ENCODE measurements at regions not wholly inside any gene's neighbourhood (a gene's known extent, or its start where the extent isn't known, plus 50 kb on each side); places are given as distances from the start of the nearest gene placed in this dataset.
"Not testable (repeated sequence)": the region's sequence is repeated elsewhere in the genome, so short reads cannot be mapped to it uniquely, and the experiment has no call there.

GRCh38 chr1:191074881-191075280 lies 597.2 kb upstream of the BRINP3 start:
- H3K36me3 ChIP-seq: no peaks in the 10 kb centered on the region
- no peaks in the 10 kb centered on the region for H3K4me1 ChIP-seq
- H3K9me3 ChIP-seq: peaks cover 0 to 4% (median 0%) of the 10 kb centered on the region in 4 donors
- H3K4me3 ChIP-seq: no peak overlapping the region
- DNase-seq (ENCODE audit: extremely low spot score): no peak
- H3K27ac ChIP-seq (replicated peaks in 1 of 4): no peak overlapping the region
- intact Hi-C loops (cut with DNase I): no loop called here
- no peak for TF ChIP-seq CTCF (IDR thresholded peaks at IDR 0.05)
- TF ChIP-seq EP300 (IDR thresholded peaks at IDR 0.05): no peak
- no peak for TF ChIP-seq POLR2A (IDR thresholded peaks at IDR 0.05; ENCODE audit: low read depth)
- TF ChIP-seq POLR2AphosphoS5 (IDR thresholded peaks at IDR 0.05): no peak
- no peaks in the 10 kb centered on the region for H3K27me3 ChIP-seq

- H3K27ac ChIP-seq (replicated peaks in 1 of 4); intact Hi-C loops (cut with DNase I); H3K9me3 ChIP-seq; H3K4me3 ChIP-seq; H3K4me1 ChIP-seq; DNase-seq (ENCODE audit: extremely low spot score); H3K27me3 ChIP-seq; H3K36me3 ChIP-seq: not testable (repeated sequence)
- 87% methylated on average over 2 of the region's 2 CpGs for WGBS
These were observed 605.4 kb upstream of the BRINP3 start for GRCh38 chr1:191083090-191083489.

- Histone ChIP-seq H3K9me3 (no peaks in the 10 kb centered on the region), H3K4me3 (no peak overlapping the region), H3K36me3 (no peaks in the 10 kb centered on the region), H3K4me1 (no peaks in the 10 kb centered on the region), H3K27me3 (no peaks in the 10 kb centered on the region), H3K27ac (replicated peaks in 1 of 4) (no peak overlapping the region)
- DNase-seq (ENCODE audit: extremely low spot score): no peak
- intact Hi-C loops (cut with DNase I): no loop called here
- TF ChIP-seq POLR2A (IDR thresholded peaks at IDR 0.05; ENCODE audit: low read depth) (no peak), POLR2AphosphoS5 (IDR thresholded peaks at IDR 0.05) (no peak), CTCF (IDR thresholded peaks at IDR 0.05) (no peak), EP300 (IDR thresholded peaks at IDR 0.05) (no peak)
These were observed 607.5 kb upstream of the BRINP3 start for GRCh38 chr1:191085121-191085520.

GRCh38 chr1:191086910-191087309 lies 609.2 kb upstream of the BRINP3 start:
- no peaks in the 10 kb centered on the region for H3K27me3 ChIP-seq
- 71% methylated on average over 2 of the region's 2 CpGs for WGBS
- no peak for DNase-seq (ENCODE audit: extremely low spot score)
- TF ChIP-seq EP300 (IDR thresholded peaks at IDR 0.05): no peak
- no peak overlapping the region for H3K4me3 ChIP-seq
- intact Hi-C loops (cut with DNase I): no loop called here
- no peaks in the 10 kb centered on the region for H3K4me1 ChIP-seq
- H3K27ac ChIP-seq (replicated peaks in 1 of 4): no peak overlapping the region
- H3K9me3 ChIP-seq: no peaks in the 10 kb centered on the region
- no peaks in the 10 kb centered on the region for H3K36me3 ChIP-seq

- Histone ChIP-seq H3K27ac (replicated peaks in 1 of 4) (no peak overlapping the region), H3K4me1 (no peaks in the 10 kb centered on the region), H3K4me3 (no peak overlapping the region), H3K27me3 (no peaks in the 10 kb centered on the region), H3K9me3 (peaks cover 0 to 6% (median 0%) of the 10 kb centered on the region in 4 donors), H3K36me3 (no peaks in the 10 kb centered on the region)
- no peak for DNase-seq (ENCODE audit: extremely low spot score)
- WGBS: 77% methylated on average over 1 of the region's 1 CpG
- intact Hi-C loops (cut with DNase I): no loop called here
- no peak for TF ChIP-seq CTCF (IDR thresholded peaks at IDR 0.05)
- TF ChIP-seq POLR2AphosphoS5 (IDR thresholded peaks at IDR 0.05): no peak
- TF ChIP-seq EP300 (IDR thresholded peaks at IDR 0.05): no peak
- no peak for TF ChIP-seq POLR2A (IDR thresholded peaks at IDR 0.05; ENCODE audit: low read depth)
These were observed 618.7 kb upstream of the BRINP3 start for GRCh38 chr1:191096405-191096804.

GRCh38 chr1:191099696-191100095 lies 622.0 kb upstream of the BRINP3 start:
- no peaks in the 10 kb centered on the region for H3K36me3 ChIP-seq
- H3K4me3 ChIP-seq: no peak overlapping the region
- no peak for DNase-seq (ENCODE audit: extremely low spot score)
- 84% methylated on average over 4 of the region's 4 CpGs for whole genome bisulfite sequencing
- intact Hi-C loops (cut with DNase I): no loop called here
- H3K4me1 ChIP-seq: no peaks in the 10 kb centered on the region
- H3K9me3 ChIP-seq: no peaks in the 10 kb centered on the region
- TF ChIP-seq EP300 (IDR thresholded peaks at IDR 0.05) (no peak), CTCF (IDR thresholded peaks at IDR 0.05) (no peak), POLR2AphosphoS5 (IDR thresholded peaks at IDR 0.05) (no peak), POLR2A (IDR thresholded peaks at IDR 0.05; ENCODE audit: low read depth) (no peak)
- H3K27ac ChIP-seq (replicated peaks in 1 of 4): no peak overlapping the region
- no peaks in the 10 kb centered on the region for H3K27me3 ChIP-seq
